ENCODE measurements at regions not wholly inside any gene's neighbourhood (a gene's known extent, or its start where the extent isn't known, plus 50 kb on each side); places are given as distances from the start of the nearest gene placed in this dataset.

DNA sequence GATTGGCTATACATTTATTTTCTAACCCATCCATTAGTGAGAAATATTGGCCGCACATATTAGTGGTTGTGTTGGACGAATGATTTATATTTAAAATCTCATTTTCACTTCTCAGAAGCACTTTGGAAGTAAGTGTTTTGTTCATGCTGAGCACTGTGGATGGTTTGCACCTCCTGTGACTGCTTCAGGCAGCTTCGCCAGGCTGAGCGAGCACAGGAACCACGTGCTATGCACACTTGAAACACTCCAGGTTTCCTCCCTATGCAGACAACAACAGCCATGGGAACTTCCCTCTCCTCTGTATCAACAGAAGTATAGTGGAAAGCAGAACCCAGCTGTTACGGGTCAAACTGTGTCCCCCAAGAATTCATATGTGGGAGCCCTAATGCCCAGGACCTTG is 67.3 kb upstream of the WDR11 start (continued):
- no peak for TF ChIP-seq ZNF331 (CRISPR knock-in tag; IDR thresholded peaks at IDR 0.05)
- no peak for TF ChIP-seq SAP130 (CRISPR knock-in tag; IDR thresholded peaks at IDR 0.05; ENCODE audit: low read depth)

DNA sequence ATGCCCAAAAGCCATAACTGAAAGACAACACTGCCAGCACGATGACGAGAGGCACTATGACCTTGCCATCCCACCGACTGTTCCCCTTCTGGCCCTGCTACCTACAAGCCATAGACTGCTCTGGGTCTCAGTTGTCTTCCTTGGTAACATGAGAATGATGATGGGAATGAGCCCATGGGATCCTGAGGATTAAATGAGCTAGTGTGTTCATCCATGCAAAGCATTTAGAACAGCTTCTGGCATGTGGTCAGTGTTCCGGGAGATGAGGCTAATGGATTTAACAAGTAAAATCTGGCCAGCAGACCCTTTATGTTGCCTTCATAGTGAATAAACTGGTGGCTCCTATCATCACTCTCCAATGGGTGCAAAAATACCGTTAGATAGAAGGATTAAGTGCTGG is 62.4 kb upstream of the WDR11 start:
- intact Hi-C loops (cut with micrococcal nuclease; ENCODE audit: unreplicated experiment) = no loop called here
- Histone ChIP-seq H3K27me3 (ENCODE audit: control insufficient read depth in 1 of 2, insufficient read depth in 2 of 2, low read length in 2 of 2) (peaks cover 0 to 6% of the 10 kb centered on the region in 2 experiments; a peak in 2 of 5 replicates), H2AFZ (ENCODE audit: low read length) (no peak overlapping the region), H3K79me2 (ENCODE audit: insufficient read depth, low read length) (no peaks in the 10 kb centered on the region), H3K9me3 (ENCODE audit: low read length) (no peaks in the 10 kb centered on the region), H3K4me3 (replicated peaks in 1 of 3; ENCODE audit: insufficient read depth in 1 of 3, low read depth in 2 of 3, low read length in 3 of 3) (no peak overlapping the region), H3K9ac (ENCODE audit: insufficient read depth, low read depth, low read length) (no peak overlapping the region), H3K4me1 (ENCODE audit: insufficient read depth, low read length) (no peaks in the 10 kb centered on the region), H3K4me2 (ENCODE audit: low read depth, low read length) (no peak overlapping the region), H4K20me1 (ENCODE audit: insufficient read depth, low read length) (no peaks in the 10 kb centered on the region), H3K27ac (ENCODE audit: extremely low read length, insufficient read depth, low read length) (no peak overlapping the region), H3K36me3 (replicated peaks in 1 of 2; ENCODE audit: control insufficient read depth in 1 of 2, insufficient read depth in 2 of 2, low read length in 2 of 2) (no peaks in the 10 kb centered on the region)
- BruUV-seq (replicated peaks) = no TSS peak
- ChIA-PET CTCF (ENCODE audit: low intra/inter-chr PET ratio, low total read pairs) (no interaction called here), POLR2A (no interaction called here)
- FAIRE-seq = no peak
- no peak for ATAC-seq
- TF ChIP-seq ZNF350 (CRISPR knock-in tag; IDR thresholded peaks at IDR 0.05; ENCODE audit: borderline replicate concordance, low read depth) = no peak
- TF ChIP-seq MYC (CRISPR knock-in tag; IDR thresholded peaks at IDR 0.05; ENCODE audit: borderline replicate concordance) = no peak
- no peak for TF ChIP-seq ZNF354B (CRISPR knock-in tag; IDR thresholded peaks at IDR 0.05)
- TF ChIP-seq, protein P1, sequence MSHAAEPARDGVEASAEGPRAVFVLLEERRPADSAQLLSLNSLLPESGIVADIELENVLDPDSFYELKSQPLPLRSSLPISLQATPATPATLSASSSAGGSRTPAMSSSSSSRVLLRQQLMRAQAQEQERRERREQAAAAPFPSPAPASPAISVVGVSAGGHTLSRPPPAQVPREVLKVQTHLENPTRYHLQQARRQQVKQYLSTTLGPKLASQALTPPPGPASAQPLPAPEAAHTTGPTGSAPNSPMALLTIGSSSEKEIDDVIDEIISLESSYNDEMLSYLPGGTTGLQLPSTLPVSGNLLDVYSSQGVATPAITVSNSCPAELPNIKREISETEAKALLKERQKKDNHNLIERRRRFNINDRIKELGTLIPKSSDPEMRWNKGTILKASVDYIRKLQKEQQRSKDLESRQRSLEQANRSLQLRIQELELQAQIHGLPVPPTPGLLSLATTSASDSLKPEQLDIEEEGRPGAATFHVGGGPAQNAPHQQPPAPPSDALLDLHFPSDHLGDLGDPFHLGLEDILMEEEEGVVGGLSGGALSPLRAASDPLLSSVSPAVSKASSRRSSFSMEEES (CRISPR knock-in tag; IDR thresholded peaks at IDR 0.05) = no peak
- TF ChIP-seq CCDC6 (CRISPR knock-in tag; IDR thresholded peaks at IDR 0.05) = no peak
- TF ChIP-seq, protein P2, sequence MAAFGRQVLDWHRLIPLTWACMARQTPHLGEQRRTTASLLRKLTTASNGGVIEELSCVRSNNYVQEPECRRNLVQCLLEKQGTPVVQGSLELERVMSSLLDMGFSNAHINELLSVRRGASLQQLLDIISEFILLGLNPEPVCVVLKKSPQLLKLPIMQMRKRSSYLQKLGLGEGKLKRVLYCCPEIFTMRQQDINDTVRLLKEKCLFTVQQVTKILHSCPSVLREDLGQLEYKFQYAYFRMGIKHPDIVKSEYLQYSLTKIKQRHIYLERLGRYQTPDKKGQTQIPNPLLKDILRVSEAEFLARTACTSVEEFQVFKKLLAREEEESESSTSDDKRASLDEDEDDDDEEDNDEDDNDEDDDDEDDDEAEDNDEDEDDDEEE (CRISPR knock-in tag; IDR thresholded peaks at IDR 0.05) = no peak
- no peak for TF ChIP-seq NFYB (CRISPR knock-in tag; IDR thresholded peaks at IDR 0.05)
- no peak for TF ChIP-seq ZNF772 (CRISPR knock-in tag; IDR thresholded peaks at IDR 0.05)
- no peak for TF ChIP-seq PITX1 (CRISPR knock-in tag; IDR thresholded peaks at IDR 0.05)
- WGBS (ENCODE audit: low lambda C conversion rate) = 8% methylated on average over 5 of the region's 5 CpGs
- no peak for DNase-seq (ENCODE audit: low spot score)
- in situ Hi-C loops (cut with HindIII; ENCODE audit: extremely low pct_ligation_motif_present, low pct_unique_long_range_greater_than_20kb) = no loop called here
